ENCODE measurements at regions not wholly inside any gene's neighbourhood (a gene's known extent, or its start where the extent isn't known, plus 50 kb on each side); places are given as distances from the start of the nearest gene placed in this dataset.
"Not testable (repeated sequence)": the region's sequence is repeated elsewhere in the genome, so short reads cannot be mapped to it uniquely, and the experiment has no call there.

DNA sequence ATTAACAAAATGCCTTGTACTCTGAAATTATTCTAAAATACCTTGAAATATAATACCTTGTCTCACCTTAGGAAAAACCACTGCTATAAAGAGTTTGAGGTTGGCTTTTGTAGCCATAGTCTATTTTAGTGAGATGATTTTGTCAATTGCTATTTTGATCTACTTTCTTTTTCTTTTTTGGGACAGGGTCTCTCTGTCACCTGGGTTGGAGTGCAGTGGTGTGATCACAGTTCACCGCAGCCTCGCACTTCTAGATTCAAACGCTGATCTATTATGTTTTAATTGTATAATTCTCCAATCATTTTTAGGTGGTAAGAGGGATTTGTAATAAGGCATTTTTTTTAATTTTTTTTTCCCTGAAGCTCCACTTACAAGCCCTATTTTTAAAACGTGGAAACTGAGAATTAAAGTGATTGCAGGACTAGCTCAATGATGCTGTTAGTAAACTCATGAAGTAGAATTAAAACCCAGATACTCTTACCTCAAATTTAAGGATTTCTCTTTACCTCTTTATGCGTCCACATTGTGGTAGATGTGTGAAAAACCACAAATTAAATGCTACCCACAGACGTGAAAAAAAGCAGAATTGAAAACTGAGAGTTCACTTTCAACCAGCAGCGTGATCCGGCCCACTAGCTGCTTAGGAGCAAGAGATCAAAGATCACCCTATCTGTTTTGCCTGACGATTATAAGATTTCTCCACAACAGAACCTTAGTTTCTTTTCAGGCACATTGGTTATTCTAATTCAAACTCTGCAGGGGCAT is 384.2 kb downstream of the CGGBP1 start:
- Histone ChIP-seq H3K27me3 (no peaks in the 10 kb centered on the region), H3K4me1 (no peaks in the 10 kb centered on the region), H3K4me3 (no peak overlapping the region), H3K9me3 (no peaks in the 10 kb centered on the region), H3K27ac (no peak overlapping the region), H3K36me3 (no peaks in the 10 kb centered on the region)
- TF ChIP-seq, protein P1, sequence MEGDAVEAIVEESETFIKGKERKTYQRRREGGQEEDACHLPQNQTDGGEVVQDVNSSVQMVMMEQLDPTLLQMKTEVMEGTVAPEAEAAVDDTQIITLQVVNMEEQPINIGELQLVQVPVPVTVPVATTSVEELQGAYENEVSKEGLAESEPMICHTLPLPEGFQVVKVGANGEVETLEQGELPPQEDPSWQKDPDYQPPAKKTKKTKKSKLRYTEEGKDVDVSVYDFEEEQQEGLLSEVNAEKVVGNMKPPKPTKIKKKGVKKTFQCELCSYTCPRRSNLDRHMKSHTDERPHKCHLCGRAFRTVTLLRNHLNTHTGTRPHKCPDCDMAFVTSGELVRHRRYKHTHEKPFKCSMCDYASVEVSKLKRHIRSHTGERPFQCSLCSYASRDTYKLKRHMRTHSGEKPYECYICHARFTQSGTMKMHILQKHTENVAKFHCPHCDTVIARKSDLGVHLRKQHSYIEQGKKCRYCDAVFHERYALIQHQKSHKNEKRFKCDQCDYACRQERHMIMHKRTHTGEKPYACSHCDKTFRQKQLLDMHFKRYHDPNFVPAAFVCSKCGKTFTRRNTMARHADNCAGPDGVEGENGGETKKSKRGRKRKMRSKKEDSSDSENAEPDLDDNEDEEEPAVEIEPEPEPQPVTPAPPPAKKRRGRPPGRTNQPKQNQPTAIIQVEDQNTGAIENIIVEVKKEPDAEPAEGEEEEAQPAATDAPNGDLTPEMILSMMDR (IDR thresholded peaks at IDR 0.05), result no peak
- DNase-seq (ENCODE audit: low spot score in 2 of 2), result no peak
- intact Hi-C loops (cut with DNase I), result no loop called here

DNA sequence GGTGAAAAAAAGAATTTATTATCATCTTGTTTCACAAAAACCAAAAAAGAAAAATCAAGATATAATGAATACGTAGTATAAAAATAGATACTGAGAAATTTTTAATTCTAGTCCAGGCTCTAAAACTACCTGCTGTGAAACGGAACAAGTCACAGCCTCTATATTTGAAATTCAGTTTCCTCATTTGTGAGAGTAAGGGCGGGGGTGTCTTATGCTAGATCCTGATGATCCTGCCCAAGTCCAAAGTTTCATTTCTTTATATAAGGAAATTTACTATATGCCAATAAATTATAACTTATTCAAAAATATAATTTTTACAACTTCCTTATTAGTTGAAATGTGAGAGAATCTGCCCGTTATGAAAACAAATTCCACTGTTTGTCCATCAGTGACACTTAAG is 385.7 kb downstream of the CGGBP1 start:
- intact Hi-C loops (cut with DNase I), result no loop called here
- Histone ChIP-seq H3K4me1 (no peaks in the 10 kb centered on the region), H3K27me3 (no peaks in the 10 kb centered on the region), H3K36me3 (no peaks in the 10 kb centered on the region), H3K9me3 (no peaks in the 10 kb centered on the region), H3K27ac (no peak overlapping the region), H3K4me3 (no peak overlapping the region)
- TF ChIP-seq, protein P1 (IDR thresholded peaks at IDR 0.05), result no peak
- DNase-seq (ENCODE audit: low spot score in 2 of 2), result no peak

DNA sequence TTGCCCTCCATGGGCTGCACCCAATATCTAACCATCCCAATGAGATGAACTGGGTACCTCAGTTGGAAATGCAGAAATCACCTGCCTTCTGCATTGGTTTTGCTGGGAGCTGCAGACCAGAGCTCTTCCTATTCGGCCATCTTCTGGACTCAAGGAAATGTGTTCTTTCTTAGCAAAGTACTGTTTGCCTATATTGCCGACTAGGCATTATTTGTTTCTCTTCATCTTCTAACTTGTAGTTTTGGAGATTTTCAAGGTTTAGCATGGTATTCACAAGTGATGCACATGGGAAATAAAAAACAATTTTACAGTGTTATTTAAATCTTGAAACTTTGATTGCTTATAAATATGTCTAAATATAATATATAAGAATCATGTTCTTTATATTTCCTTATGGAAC is 377.8 kb upstream of the POU1F1 start:
- Histone ChIP-seq H3K9me3 (no peaks in the 10 kb centered on the region), H3K4me1 (no peaks in the 10 kb centered on the region), H3K36me3 (no peaks in the 10 kb centered on the region), H3K27ac (no peak overlapping the region), H3K4me3 (no peak overlapping the region), H3K27me3 (no peaks in the 10 kb centered on the region)
- TF ChIP-seq, protein P1 (IDR thresholded peaks at IDR 0.05), result no peak
- DNase-seq (ENCODE audit: low spot score in 2 of 2), result no peak
- intact Hi-C loops (cut with DNase I), result no loop called here

DNA sequence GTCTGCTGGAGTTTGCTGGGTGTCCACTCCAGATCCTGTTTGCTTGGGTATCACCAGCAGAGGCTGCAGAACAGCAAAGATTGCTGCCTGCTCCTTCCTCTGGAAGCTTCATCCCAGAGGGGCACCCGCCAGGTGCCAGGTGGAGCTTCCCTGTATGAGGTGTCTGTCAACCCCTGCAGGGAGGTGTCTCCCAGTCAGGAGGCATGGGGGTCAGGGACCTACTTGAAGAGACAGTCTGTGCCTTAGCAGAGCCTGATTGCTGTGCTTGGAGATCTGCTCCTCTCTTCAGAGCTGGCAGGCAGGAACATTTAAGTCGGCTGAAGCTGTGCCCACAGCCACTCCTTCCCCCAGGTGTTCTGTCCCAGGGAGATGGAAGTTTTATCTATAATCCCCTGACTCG is 376.8 kb upstream of the POU1F1 start:
- DNase-seq (ENCODE audit: low spot score in 2 of 2); intact Hi-C loops (cut with DNase I); H3K4me3 ChIP-seq: not testable (repeated sequence)

DNA sequence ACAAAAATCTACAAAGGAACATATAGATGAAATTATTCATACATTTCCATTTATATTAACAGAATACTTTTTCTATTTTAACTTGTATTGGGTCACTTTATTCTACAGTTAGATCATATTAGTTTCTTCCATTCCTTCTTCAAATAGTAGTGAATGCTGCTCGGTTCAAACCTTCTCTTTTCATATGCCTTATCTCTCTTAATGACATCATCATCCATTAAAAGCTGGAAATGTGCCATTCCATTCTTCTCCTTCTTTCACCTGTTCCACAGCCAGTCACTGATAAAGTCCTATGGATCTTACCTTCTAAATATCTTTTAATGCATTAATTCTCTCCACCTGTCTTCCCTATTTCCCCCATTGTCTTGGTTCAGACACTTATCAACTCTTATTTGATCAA is 358.0 kb upstream of the POU1F1 start:
- intact Hi-C loops (cut with DNase I), result no loop called here
- H3K4me3 ChIP-seq, result no peak overlapping the region
- no peaks in the 10 kb centered on the region for H3K9me3 ChIP-seq
- H3K4me1 ChIP-seq, result no peaks in the 10 kb centered on the region
- DNase-seq (ENCODE audit: low spot score in 2 of 2), result no peak
- no peaks in the 10 kb centered on the region for H3K36me3 ChIP-seq
- H3K27ac ChIP-seq, result no peak overlapping the region
- H3K27me3 ChIP-seq, result no peaks in the 10 kb centered on the region
- TF ChIP-seq, protein P1 (IDR thresholded peaks at IDR 0.05), result no peak

More for the DNA sequence above, 376.8 kb upstream of the POU1F1 start:
- not testable (repeated sequence) for H3K4me1 ChIP-seq, H3K9me3 ChIP-seq, H3K36me3 ChIP-seq, H3K27me3 ChIP-seq, H3K27ac ChIP-seq

DNA sequence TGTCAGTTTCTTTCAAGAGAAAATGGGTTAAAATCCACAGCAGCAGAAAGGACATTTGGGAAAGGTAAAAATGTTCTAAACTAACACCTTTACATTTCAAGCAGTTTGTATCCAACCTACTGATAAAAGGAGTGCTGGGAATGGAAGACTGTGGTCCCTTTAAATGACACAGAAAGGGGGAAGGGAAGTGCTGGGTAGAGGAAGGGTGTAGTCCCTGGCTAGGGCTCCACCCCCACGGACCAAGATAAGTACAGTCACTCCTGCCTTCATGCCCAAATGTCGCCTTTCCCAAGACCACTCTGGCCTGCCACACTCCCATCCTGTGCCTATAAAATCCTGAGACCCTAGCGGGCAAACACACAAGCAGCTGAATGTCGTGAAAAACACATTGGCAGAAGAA is 350.9 kb upstream of the POU1F1 start:
- no peak overlapping the region for H3K27ac ChIP-seq
- H3K27me3 ChIP-seq, result no peaks in the 10 kb centered on the region
- no peak overlapping the region for H3K4me3 ChIP-seq
- no peaks in the 10 kb centered on the region for H3K36me3 ChIP-seq
- TF ChIP-seq, protein P1 (IDR thresholded peaks at IDR 0.05), result no peak
- intact Hi-C loops (cut with DNase I), result no loop called here
- peaks cover 0 to 3% of the 10 kb centered on the region in 2 donors for H3K9me3 ChIP-seq
- H3K4me1 ChIP-seq, result no peaks in the 10 kb centered on the region
- DNase-seq (ENCODE audit: low spot score in 2 of 2), result no peak
